Mesothelial cell of epicardium (in vitro differentiated cells): ENCODE measurements at regions not wholly inside any gene's neighbourhood (a gene's known extent, or its start where the extent isn't known, plus 50 kb on each side); places are given as distances from the start of the nearest gene placed in this dataset.
"Not testable (repeated sequence)": the region's sequence is repeated elsewhere in the genome, so short reads cannot be mapped to it uniquely, and the experiment has no call there.

ENCODE experiments used
- DNase-seq, 2 experiments: peaks; one replicate each; pipeline ENCODE4 v3.0.0; 2021; ENCODE audit warnings: low spot score in 2 of 2; ENCODE audit not compliant: unreplicated experiment in 2 of 2
- H3K27ac Mint-ChIP-seq: 2 replicates; pipeline ENCODE4 v1.8.0; 2021; ENCODE audit warnings: mixed read lengths
- H3K27me3 Mint-ChIP-seq: 2 replicates; pipeline ENCODE4 v1.8.0; 2021; ENCODE audit warnings: low read depth, mixed read lengths
- H3K36me3 Mint-ChIP-seq: 2 replicates; pipeline ENCODE4 v1.8.0; 2021; ENCODE audit warnings: mixed read lengths
- H3K4me1 Mint-ChIP-seq: 2 replicates; pipeline ENCODE4 v1.8.0; 2021; ENCODE audit warnings: mixed read lengths
- H3K4me3 Mint-ChIP-seq: 2 replicates; pipeline ENCODE4 v1.8.0; 2021; ENCODE audit warnings: mild to moderate bottlenecking, moderate library complexity, mixed read lengths
- H3K9me3 Mint-ChIP-seq: 2 replicates; pipeline ENCODE4 v1.8.0; 2021; ENCODE audit warnings: mixed read lengths
- CTCF ChIP-seq: fragments of 200-600 bp; sonication (generic); IDR thresholded peaks from one replicate; pipeline ENCODE4 v1.5.0; 2021; ENCODE audit warnings: antibody characterized with exemption; ENCODE audit not compliant: unreplicated experiment

DNA sequence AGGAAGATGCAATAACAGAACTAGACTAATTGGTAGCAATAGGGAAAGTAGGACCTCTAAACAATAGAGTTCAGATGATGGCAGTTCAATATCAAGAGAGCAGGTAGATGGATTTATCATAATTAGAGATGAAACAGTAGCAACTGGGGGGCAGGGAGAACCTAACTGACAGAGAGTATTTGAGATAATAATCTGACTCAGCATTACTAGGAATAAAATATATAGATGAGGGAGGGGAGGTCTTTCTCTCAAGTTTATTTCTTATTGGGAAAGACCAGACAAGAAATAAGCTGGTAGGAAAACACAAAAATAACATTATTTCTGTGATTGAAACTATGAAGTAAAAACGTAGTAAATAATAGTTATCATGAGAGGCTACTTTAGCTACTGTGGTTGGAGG lies 1656.7 kb upstream of the B3GALT2 start:
- H3K36me3 Mint-ChIP-seq: no peaks in the 10 kb centered on the region
- TF ChIP-seq CTCF: no peak
- no peak overlapping the region for H3K4me3 Mint-ChIP-seq
- no peaks in the 10 kb centered on the region for H3K27me3 Mint-ChIP-seq
- H3K27ac Mint-ChIP-seq: no peak overlapping the region
- peaks cover 16% of the 10 kb centered on the region for H3K9me3 Mint-ChIP-seq
- peaks cover 6% of the 10 kb centered on the region for H3K4me1 Mint-ChIP-seq
- DNase-seq: no peak

- TF ChIP-seq CTCF: no peak
- Mint-ChIP-seq H3K4me3 (no peak overlapping the region), H3K9me3 (peaks cover 2% of the 10 kb centered on the region), H3K4me1 (peaks cover 11% of the 10 kb centered on the region), H3K27ac (no peak overlapping the region), H3K36me3 (no peaks in the 10 kb centered on the region), H3K27me3 (no peaks in the 10 kb centered on the region)
- no peak for DNase-seq
Measured at GRCh38 chr1:194833111-194833510, 1646.7 kb upstream of the B3GALT2 start.

GRCh38 chr1:194831595-194831994 lies 1645.2 kb upstream of the B3GALT2 start:
- not testable (repeated sequence) for H3K27me3 Mint-ChIP-seq, H3K27ac Mint-ChIP-seq, H3K36me3 Mint-ChIP-seq, H3K4me3 Mint-ChIP-seq, DNase-seq, H3K9me3 Mint-ChIP-seq
- H3K4me1 Mint-ChIP-seq: peaks cover 11% of the 10 kb centered on the region

DNA sequence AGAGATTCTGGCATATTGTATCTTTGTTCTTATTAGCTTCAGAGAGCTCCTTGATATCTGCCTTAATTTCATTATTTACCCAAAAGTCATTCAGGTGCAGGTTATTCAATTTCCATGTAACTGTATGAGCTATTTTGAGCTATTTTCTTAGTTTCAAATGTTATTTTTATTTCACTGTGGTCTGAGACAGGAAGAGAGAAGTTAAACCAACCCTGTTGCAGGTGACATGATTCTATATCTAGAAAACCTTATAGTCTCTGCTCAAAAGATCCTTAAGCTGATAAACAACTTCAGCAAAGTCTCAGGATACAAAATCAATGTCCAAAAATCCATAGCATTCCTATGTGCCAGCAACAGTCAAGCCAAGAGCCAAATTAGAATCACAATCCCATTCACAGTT lies 1644.0 kb upstream of the B3GALT2 start:
- Mint-ChIP-seq H3K4me1 (peaks cover 11% of the 10 kb centered on the region), H3K9me3 (no peaks in the 10 kb centered on the region), H3K4me3 (no peak overlapping the region), H3K36me3 (no peaks in the 10 kb centered on the region), H3K27ac (no peak overlapping the region), H3K27me3 (no peaks in the 10 kb centered on the region)
- TF ChIP-seq CTCF: no peak
- no peak for DNase-seq

DNA sequence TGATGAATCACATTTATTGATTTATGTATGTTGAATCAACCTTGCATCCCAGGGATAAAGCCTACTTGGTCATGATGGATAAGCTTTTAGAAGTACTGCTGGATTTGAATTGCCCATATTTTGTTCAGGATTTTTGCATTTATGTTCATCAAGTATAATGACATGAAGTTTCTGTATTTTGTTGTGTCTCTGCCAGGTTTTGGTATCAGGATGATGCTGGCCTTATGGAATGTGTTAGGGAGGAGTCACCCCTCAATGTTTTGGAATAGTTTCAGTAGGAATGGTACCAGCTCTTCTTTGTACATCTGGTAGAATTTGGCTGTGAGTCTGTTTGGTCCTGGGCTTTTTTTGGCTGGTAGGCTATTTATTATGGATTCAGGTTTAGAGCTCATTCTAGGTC lies 1643.1 kb upstream of the B3GALT2 start:
- H3K4me3 Mint-ChIP-seq: no peak overlapping the region
- no peaks in the 10 kb centered on the region for H3K27me3 Mint-ChIP-seq
- TF ChIP-seq CTCF: no peak
- H3K36me3 Mint-ChIP-seq: no peaks in the 10 kb centered on the region
- DNase-seq: no peak
- H3K4me1 Mint-ChIP-seq: peaks cover 11% of the 10 kb centered on the region
- H3K9me3 Mint-ChIP-seq: no peaks in the 10 kb centered on the region
- H3K27ac Mint-ChIP-seq: peak overlapping the region; percentile 23

GRCh38 chr1:194825382-194825781 lies 1639.0 kb upstream of the B3GALT2 start:
- Mint-ChIP-seq H3K27ac (no peak overlapping the region), H3K4me1 (peaks cover 11% of the 10 kb centered on the region)

More at GRCh38 chr1:194825382-194825781, 1639.0 kb upstream of the B3GALT2 start:
- Mint-ChIP-seq H3K4me3 (no peak overlapping the region), H3K36me3 (no peaks in the 10 kb centered on the region), H3K9me3 (no peaks in the 10 kb centered on the region), H3K27me3 (no peaks in the 10 kb centered on the region)
- peak; percentile 37 for TF ChIP-seq CTCF
- no peak for DNase-seq
